Prostate gland (tissue), 2 donors: ENCODE measurements at regions not wholly inside any gene's neighbourhood (a gene's known extent, or its start where the extent isn't known, plus 50 kb on each side); places are given as distances from the start of the nearest gene placed in this dataset.
"Not testable (repeated sequence)": the region's sequence is repeated elsewhere in the genome, so short reads cannot be mapped to it uniquely, and the experiment has no call there.

Experiments used
- DNase-seq: peaks from one replicate; pipeline ENCODE4 v3.0.0-alpha.2; 2019; ENCODE audit warnings: low spot score
- H3K27ac ChIP-seq, 2 donors: fragments of 200-600 bp; sonication (generic); 2 replicates each; pipeline ENCODE4 v1.5.1; 2017 to 2019
- H3K27me3 ChIP-seq: fragments of 200-600 bp; sonication (generic); replicated peaks from 2 replicates; pipeline ENCODE4 v1.5.1; 2019; ENCODE audit not compliant: insufficient read depth
- H3K36me3 ChIP-seq, 2 donors: fragments of 200-600 bp; sonication (generic); 1 replicate in 1 of 2; 2 replicates in 1 of 2; pipeline versions ENCODE4 v1.5.1 to v1.8.1; 2017 to 2019
- H3K4me1 ChIP-seq: fragments of 200-600 bp; sonication (generic); replicated peaks from 2 replicates; pipeline ENCODE4 v1.5.1; 2019
- H3K4me3 ChIP-seq, 2 donors: fragments of 200-600 bp; sonication (generic); 2 replicates each; pipeline ENCODE4 v1.5.1; 2017 to 2019
- H3K9me3 ChIP-seq: fragments of 200-600 bp; sonication (generic); 2 replicates; pipeline ENCODE4 v1.5.1; 2017
- CTCF ChIP-seq, 4 experiments: fragments of 200-600 bp in 2 of 4; fragments of 450-650 bp in 2 of 4; sonication (generic) in 2 of 4; IDR thresholded peaks; 1 replicate in 3 of 4; 2 replicates in 1 of 4; pipeline ENCODE4 v1.5.1; 2016 to 2019; ENCODE audit warnings: antibody characterized with exemption in 4 of 4, mild to moderate bottlenecking in 2 of 4, moderate library complexity in 2 of 4
- POLR2A ChIP-seq: fragments of 450-650 bp; IDR thresholded peaks from one replicate; pipeline ENCODE4 v1.6.1; 2016; ENCODE audit warnings: antibody characterized with exemption, mild to moderate bottlenecking
- POLR2AphosphoS5 ChIP-seq: sonication (generic); formaldehyde crosslinking; IDR thresholded peaks from one replicate; pipeline ENCODE4 v1.6.1; 2017; ENCODE audit warnings: antibody characterized with exemption
- WGBS: methylation state at CpG from one replicate; pipeline ENCODE4 v1.1.5; 2018; 5-methylcytosine and 5-hydroxymethylcytosine counted together
- intact Hi-C: fragments of 100-400 bp; cut with DNase I; formaldehyde crosslinking; loops from one replicate; pipeline ENCODE4 v1.14.2; 2022

- intact Hi-C loops = no loop called here
- TF ChIP-seq POLR2AphosphoS5 = no peak
- TF ChIP-seq POLR2A = no peak
- no peak for TF ChIP-seq CTCF (IDR thresholded peaks at IDR 0.05)
- Histone ChIP-seq H3K36me3 (no peaks in the 10 kb centered on the region), H3K9me3 (no peaks in the 10 kb centered on the region), H3K4me3 (no peak overlapping the region), H3K27me3 (no peaks in the 10 kb centered on the region), H3K27ac (no peak overlapping the region), H3K4me1 (no peaks in the 10 kb centered on the region)
- DNase-seq = no peak
- WGBS = 17% methylated on average over 17 of the region's 22 CpGs
Observed at GRCh38 chr1:143652187-143652586, 319.6 kb downstream of the FAM72C start.

DNA sequence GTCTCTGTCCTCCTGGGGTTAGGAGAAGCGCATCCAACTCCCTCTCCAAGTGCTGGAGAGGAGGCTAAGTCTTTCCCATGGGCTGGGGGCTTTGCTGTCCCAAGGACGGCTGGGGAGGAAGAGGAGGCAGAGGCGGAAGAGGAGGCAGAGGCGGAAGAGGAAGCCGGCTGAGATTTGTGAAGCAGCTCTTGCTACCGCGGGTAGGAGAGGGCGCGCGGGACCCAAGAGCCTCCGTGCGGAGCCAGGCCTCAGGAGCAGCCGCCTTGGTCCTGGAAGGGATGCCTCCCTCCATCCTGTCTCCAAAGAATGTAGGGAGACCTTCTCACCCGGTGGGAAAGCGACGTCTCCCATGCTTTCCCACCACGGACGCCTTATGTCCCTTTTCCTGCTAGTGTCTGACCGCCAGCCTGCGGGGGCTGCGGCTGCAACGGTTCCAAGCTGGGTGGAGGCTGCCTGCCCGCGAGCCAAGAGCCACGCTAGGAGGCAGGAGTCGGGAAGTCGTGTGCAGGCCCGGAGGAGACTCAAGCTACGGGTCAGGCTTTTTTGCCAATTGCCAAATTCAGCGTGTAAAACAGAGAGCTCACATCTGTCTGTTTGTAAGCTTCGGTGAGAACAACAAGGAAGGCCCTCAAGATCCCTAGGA, 320.3 kb downstream of the FAM72C start:
- Histone ChIP-seq H3K9me3 (no peaks in the 10 kb centered on the region), H3K27ac (no peak overlapping the region), H3K4me1 (no peaks in the 10 kb centered on the region), H3K27me3 (no peaks in the 10 kb centered on the region), H3K4me3 (no peak overlapping the region), H3K36me3 (no peaks in the 10 kb centered on the region)
- intact Hi-C loops = no loop called here
- no peak for TF ChIP-seq POLR2AphosphoS5
- no peak for TF ChIP-seq CTCF (IDR thresholded peaks at IDR 0.05)
- TF ChIP-seq POLR2A = no peak
- 7% methylated on average over 26 of the region's 31 CpGs for WGBS
- DNase-seq = no peak

GRCh38 chr1:143644035-143644434, 327.8 kb downstream of the FAM72C start:
- H3K27me3 ChIP-seq, DNase-seq, intact Hi-C loops, H3K4me1 ChIP-seq, H3K4me3 ChIP-seq, H3K27ac ChIP-seq, H3K9me3 ChIP-seq, H3K36me3 ChIP-seq: not testable (repeated sequence)
- WGBS = 16% methylated on average over 1 of the region's 1 CpG

GRCh38 chr1:143643148-143643885, 328.5 kb downstream of the FAM72C start:
- intact Hi-C loops = no loop called here
- H3K9me3 ChIP-seq = no peaks in the 10 kb centered on the region
- no peak overlapping the region for H3K27ac ChIP-seq
- DNase-seq = no peak
- TF ChIP-seq CTCF (IDR thresholded peaks at IDR 0.05) (no peak), POLR2A (no peak), POLR2AphosphoS5 (no peak)
- no peaks in the 10 kb centered on the region for H3K36me3 ChIP-seq
- H3K4me1 ChIP-seq = no peaks in the 10 kb centered on the region
- WGBS = under 1% methylated on average over 19 of the region's 56 CpGs
- no peaks in the 10 kb centered on the region for H3K27me3 ChIP-seq
- no peak overlapping the region for H3K4me3 ChIP-seq

DNA sequence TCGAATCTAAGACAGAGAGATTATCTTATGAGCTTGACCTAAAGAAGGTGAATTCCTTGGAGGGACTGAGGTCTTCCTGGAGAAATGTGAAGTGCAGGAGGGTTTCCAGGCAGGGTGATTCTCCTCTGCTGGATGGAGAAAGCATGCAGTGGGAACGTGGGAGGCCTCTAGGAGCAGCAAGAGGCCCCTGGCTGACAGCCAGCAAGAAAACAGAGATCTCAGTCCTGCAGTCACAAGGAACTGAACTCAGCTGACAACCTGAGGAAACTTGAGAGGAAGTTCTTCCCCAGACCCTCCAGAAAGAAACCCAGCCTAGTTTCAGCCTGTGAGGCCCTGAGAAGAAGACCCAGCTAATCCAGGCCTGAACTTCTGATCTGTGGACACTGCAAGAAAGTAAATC, 345.9 kb downstream of the FAM72C start:
- 46% methylated on average over 2 of the region's 2 CpGs for WGBS
- intact Hi-C loops = no loop called here
- Histone ChIP-seq H3K27ac (no peak overlapping the region), H3K9me3 (no peaks in the 10 kb centered on the region), H3K36me3 (no peaks in the 10 kb centered on the region), H3K4me1 (no peaks in the 10 kb centered on the region), H3K27me3 (no peaks in the 10 kb centered on the region), H3K4me3 (no peak overlapping the region)
- TF ChIP-seq POLR2AphosphoS5 = no peak
- no peak for TF ChIP-seq CTCF (IDR thresholded peaks at IDR 0.05)
- DNase-seq = no peak
